Glomerular endothelial cell (primary cell): ENCODE measurements at regions not wholly inside any gene's neighbourhood (a gene's known extent, or its start where the extent isn't known, plus 50 kb on each side); places are given as distances from the start of the nearest gene placed in this dataset.

ENCODE experiments used
- DNase-seq: peaks from one replicate; pipeline ENCODE4 v3.0.0-alpha.2; 2011; ENCODE audit warnings: low read depth, low spot score; ENCODE audit errors: extremely low read depth

- DNase-seq = no peak
Observed at GRCh38 chr1:168782559-168783116, 53.6 kb upstream of the DPT start.

GRCh38 chr1:168783458-168784210, 54.6 kb upstream of the DPT start:
- no peak for DNase-seq

GRCh38 chr1:168786476-168787330, 57.7 kb upstream of the DPT start:
- no peak for DNase-seq

- DNase-seq = no peak
Observed at GRCh38 chr1:168788258-168788657, 59.3 kb upstream of the DPT start.

- DNase-seq = no peak
Observed at GRCh38 chr1:168789501-168789900, 60.5 kb upstream of the DPT start.

GRCh38 chr1:168792142-168792541, 63.1 kb upstream of the DPT start:
- no peak for DNase-seq

- DNase-seq = no peak
Observed at GRCh38 chr1:168792592-168793125, 63.7 kb upstream of the DPT start.

GRCh38 chr1:168794057-168794456, 65.1 kb upstream of the DPT start:
- DNase-seq = no peak

- no peak for DNase-seq
Observed at GRCh38 chr1:168795681-168796080, 66.7 kb upstream of the DPT start.

- DNase-seq = no peak
Observed at GRCh38 chr1:168799927-168800605, 71.1 kb upstream of the DPT start.

- no peak for DNase-seq
Observed at GRCh38 chr1:168801032-168801745, 72.2 kb upstream of the DPT start.

- DNase-seq = no peak
Observed at GRCh38 chr1:168803806-168804510, 75.0 kb upstream of the DPT start.

- DNase-seq = no peak
Observed at GRCh38 chr1:168806952-168807351, 77.9 kb upstream of the DPT start.

GRCh38 chr1:168811176-168811575, 82.2 kb upstream of the DPT start:
- DNase-seq = no peak

GRCh38 chr1:168819668-168820067, 90.7 kb upstream of the DPT start:
- DNase-seq = no peak

GRCh38 chr1:168821434-168821833, 92.4 kb upstream of the DPT start:
- DNase-seq = no peak

- DNase-seq = no peak
Observed at GRCh38 chr1:168822911-168823310, 93.9 kb upstream of the DPT start.

- DNase-seq = no peak
Observed at GRCh38 chr1:168823988-168824387, 95.0 kb upstream of the DPT start.

GRCh38 chr1:168824418-168825065, 95.5 kb upstream of the DPT start:
- no peak for DNase-seq
